Nucleus accumbens (tissue), 56 donors: ENCODE measurements at regions not wholly inside any gene's neighbourhood (a gene's known extent, or its start where the extent isn't known, plus 50 kb on each side); places are given as distances from the start of the nearest gene placed in this dataset.

ENCODE experiments used
- DNase-seq, 56 donors: peaks; one replicate each; lab custom pipeline; 2025; lab: John Stamatoyannopoulos, UW

- DNase-seq: no peak
Measured at GRCh38 chr5:155193029-155193428, 179.5 kb downstream of the KIF4B start.

- no peak for DNase-seq
Measured at GRCh38 chr5:155193483-155194107, 180.0 kb downstream of the KIF4B start.

- no peak for DNase-seq
Measured at GRCh38 chr5:155200608-155201007, 187.1 kb downstream of the KIF4B start.

GRCh38 chr5:155211764-155212163, 198.2 kb downstream of the KIF4B start:
- DNase-seq: no peak

GRCh38 chr5:155222393-155222792, 208.8 kb downstream of the KIF4B start:
- DNase-seq: no peak

GRCh38 chr5:155229135-155229534, 215.6 kb downstream of the KIF4B start:
- DNase-seq: no peak

GRCh38 chr5:155239803-155240202, 226.2 kb downstream of the KIF4B start:
- no peak for DNase-seq

GRCh38 chr5:155250596-155250995, 237.0 kb downstream of the KIF4B start:
- no peak for DNase-seq

GRCh38 chr5:155252025-155252424, 238.5 kb downstream of the KIF4B start:
- no peak for DNase-seq

GRCh38 chr5:155252717-155253116, 239.2 kb downstream of the KIF4B start:
- DNase-seq: no peak

GRCh38 chr5:155254399-155254798, 240.8 kb downstream of the KIF4B start:
- DNase-seq: no peak

GRCh38 chr5:155258161-155258560, 244.6 kb downstream of the KIF4B start:
- DNase-seq: peak in 2 of 56 donors; percentile 2 to 4

- DNase-seq: no peak
Measured at GRCh38 chr5:155259648-155260047, 246.1 kb downstream of the KIF4B start.

GRCh38 chr5:155260798-155261197, 247.2 kb downstream of the KIF4B start:
- DNase-seq: no peak

- no peak for DNase-seq
Measured at GRCh38 chr5:155263381-155263780, 249.8 kb downstream of the KIF4B start.

- DNase-seq: no peak
Measured at GRCh38 chr5:155264809-155265208, 251.3 kb downstream of the KIF4B start.

- DNase-seq: no peak
Measured at GRCh38 chr5:155268770-155269425, 255.3 kb downstream of the KIF4B start.

- no peak for DNase-seq
Measured at GRCh38 chr5:155270725-155271124, 257.2 kb downstream of the KIF4B start.

GRCh38 chr5:155274484-155274883, 260.9 kb downstream of the KIF4B start:
- DNase-seq: no peak

- no peak for DNase-seq
Measured at GRCh38 chr5:155275222-155275621, 261.7 kb downstream of the KIF4B start.

GRCh38 chr5:155276231-155276630, 262.7 kb downstream of the KIF4B start:
- DNase-seq: no peak

GRCh38 chr5:155278532-155278931, 265.0 kb downstream of the KIF4B start:
- no peak for DNase-seq
